HG02884 (cell line): ENCODE measurements at regions not wholly inside any gene's neighbourhood (a gene's known extent, or its start where the extent isn't known, plus 50 kb on each side); places are given as distances from the start of the nearest gene placed in this dataset.
"Not testable (repeated sequence)": the region's sequence is repeated elsewhere in the genome, so short reads cannot be mapped to it uniquely, and the experiment has no call there.

Source experiments
- ATAC-seq: cut with Tn5 transposase; IDR thresholded peaks from one replicate; pipeline ENCODE4 v1.9.1; 2021; ENCODE audit warnings: mild to moderate bottlenecking, moderate library complexity; ENCODE audit not compliant: unreplicated experiment

GRCh38 chr21:5101749-5102148 lies 5419.6 kb upstream of the TPTE start:
- not testable (repeated sequence) for ATAC-seq

GRCh38 chr21:5103880-5104561 lies 5417.4 kb upstream of the TPTE start:
- ATAC-seq: not testable (repeated sequence)

GRCh38 chr21:5104562-5104928 lies 5416.8 kb upstream of the TPTE start:
- not testable (repeated sequence) for ATAC-seq

DNA sequence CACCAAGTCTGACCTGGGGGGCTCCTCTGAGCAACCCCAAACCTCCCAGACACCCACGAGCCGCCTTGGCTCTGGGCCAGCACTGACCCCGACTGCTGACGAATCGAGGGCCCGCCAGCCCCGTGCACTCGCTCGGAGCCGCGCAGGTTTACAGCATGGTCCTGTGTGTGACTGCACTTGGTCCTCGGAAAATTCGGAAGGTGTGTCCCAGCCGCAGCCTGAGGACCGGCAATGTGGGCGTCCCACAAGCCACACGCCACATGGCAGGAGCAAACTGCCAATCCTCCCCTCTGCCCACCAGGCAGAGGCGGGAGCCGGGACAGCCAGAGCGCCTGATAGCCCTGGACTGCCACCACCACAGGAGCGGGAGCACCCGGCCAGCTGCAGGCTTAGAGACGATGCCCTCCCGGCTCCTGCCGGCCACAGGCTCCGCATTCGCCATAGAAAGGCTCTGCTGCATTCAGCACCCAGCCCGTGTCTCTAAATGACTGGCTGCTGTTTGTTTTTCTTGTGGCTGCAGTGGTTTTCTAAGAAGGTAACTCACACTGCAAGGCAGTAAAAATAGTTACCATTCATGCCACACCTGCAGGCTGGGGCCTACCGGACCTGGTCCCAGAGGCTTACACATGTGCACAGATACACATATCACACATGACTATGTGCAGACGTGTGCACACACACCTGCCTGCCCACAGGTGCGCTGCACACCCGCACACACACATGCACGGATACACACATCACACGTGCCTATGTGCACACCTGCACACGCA lies 5415.3 kb upstream of the TPTE start:
- peak; percentile 49 for ATAC-seq

- ATAC-seq: not testable (repeated sequence)
These were observed 5414.5 kb upstream of the TPTE start for GRCh38 chr21:5106767-5107464.

- ATAC-seq: not testable (repeated sequence)
These were observed 5413.7 kb upstream of the TPTE start for GRCh38 chr21:5107637-5108036.

- not testable (repeated sequence) for ATAC-seq
These were observed 5413.2 kb upstream of the TPTE start for GRCh38 chr21:5108048-5108775.

DNA sequence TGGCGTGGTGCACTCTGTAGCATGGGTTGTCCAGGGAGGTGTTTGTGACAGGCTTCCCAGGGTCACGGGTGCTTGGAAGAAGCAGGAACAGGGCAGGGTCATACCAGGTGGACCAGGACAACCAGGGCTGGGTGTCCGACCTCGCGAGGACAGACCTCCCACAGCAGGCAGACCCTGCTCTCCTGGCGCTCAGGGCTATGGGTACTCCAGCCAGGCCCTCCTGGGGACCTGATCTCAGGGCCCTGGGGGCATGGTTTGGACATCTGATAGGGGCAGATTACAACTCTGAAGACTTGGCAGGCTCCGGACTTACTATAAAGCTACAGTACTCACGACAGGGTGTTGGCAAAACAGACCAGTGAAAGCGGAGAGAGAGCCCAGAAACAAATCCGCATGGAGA lies 5410.2 kb upstream of the TPTE start:
- not testable (repeated sequence) for ATAC-seq

GRCh38 chr21:5113092-5113491 lies 5408.3 kb upstream of the TPTE start:
- ATAC-seq: not testable (repeated sequence)

- ATAC-seq: not testable (repeated sequence)
These were observed 5406.9 kb upstream of the TPTE start for GRCh38 chr21:5114468-5114867.

DNA sequence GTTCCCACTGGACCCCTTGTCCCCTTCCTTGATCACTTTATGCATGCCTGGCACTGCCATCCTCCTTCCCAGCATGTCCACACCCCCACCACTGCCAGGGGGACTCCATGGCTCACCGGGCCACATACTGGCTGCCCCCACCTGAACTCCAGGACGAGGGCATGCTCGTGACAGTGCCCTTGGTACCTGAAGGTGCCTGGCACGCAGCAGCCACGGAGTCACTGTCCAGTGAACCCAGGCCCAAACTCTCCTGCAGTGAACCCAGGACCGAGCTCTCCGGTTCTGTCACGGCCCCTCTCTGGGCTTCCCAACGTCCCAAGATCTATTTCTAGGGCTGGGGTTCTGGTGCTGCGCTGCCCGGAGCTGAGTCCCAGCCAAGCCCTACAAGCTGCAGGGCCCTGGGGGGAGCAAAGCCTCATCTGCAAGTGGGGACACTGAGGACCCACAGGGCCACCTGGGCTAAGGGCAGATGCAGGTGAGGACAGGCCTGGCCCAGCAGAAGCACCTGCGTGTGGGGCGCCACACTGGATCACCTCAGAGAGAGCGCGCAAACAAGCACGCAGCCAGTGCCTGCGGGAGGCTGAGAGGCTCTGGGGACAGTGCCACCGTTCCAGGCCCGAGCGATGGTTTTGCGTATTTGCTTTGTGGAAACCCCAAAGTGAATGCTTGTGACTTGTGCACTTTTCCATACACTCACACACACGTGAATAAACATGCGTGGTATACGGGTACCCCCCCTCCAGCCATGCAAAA lies 5406.3 kb upstream of the TPTE start:
- not testable (repeated sequence) for ATAC-seq

DNA sequence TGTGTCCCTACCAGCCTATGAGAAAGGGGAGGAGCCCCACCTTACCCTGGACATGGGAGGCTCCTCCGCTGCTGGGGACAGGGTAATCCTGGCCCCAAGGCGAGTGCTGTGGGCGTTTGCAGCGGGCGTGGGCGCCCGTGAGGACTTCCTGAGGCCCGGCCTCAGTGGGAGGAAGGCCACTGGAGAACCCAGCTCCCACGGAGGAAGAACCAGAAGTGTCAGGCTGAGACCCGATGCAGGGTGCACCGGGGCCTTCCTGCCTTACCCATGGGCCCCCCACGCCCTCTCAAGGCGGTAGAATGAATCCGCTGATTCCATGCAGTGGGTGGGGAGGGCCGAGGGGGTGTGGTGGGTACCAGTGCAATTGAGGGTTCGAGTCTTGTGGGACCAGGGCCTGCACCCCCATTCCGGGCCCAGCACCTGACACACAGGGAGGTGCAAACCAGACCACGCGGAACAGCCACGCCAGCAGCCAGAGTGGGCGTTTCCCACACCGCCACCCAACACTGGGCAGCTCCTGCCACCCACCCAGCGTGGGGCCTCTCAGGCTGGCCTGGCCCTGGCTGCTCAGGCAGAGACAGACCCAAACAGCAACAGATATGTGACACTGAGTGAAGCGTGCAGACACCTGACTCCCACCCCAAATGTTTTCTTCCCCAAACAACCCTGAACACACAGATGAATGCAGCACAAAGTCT lies 5405.6 kb upstream of the TPTE start:
- ATAC-seq: not testable (repeated sequence)

DNA sequence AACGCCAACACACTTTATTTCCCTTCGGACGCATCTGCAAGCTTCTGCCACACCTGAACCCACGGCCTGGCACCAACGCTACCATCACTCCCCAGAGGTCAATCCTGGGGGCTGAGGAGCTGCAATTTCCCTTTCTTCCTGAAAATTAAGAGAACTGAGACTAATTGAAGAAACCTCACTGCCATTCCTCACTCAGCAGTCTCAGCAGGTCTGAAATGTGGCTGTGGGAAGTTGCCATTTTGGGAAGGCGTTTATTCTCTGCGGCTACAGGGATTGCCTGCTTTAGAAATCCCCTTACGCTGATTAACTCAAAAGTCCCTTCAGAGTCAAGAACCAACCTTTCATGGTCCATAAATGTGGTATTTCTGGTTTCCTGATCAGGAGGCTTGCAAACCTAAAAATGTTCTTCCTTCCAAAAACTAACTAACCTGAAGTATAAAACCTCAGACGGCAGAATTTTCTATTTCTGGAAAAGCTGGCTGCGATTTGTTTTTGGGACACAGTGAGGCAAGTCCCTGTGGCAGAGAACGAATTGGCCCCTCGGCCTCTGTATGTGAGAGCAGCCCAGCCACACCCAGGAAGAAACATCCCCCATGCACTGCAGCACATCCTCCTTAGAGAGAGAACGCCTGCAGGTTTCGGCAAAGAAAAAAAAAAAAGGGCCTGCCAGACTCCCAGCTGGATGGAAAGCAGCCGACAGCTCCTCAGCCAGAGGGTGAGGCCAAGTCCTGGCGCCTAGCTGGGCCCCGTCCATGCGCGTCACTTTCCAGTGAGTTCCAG lies 5404.8 kb upstream of the TPTE start:
- not testable (repeated sequence) for ATAC-seq

- ATAC-seq: not testable (repeated sequence)
These were observed 5404.2 kb upstream of the TPTE start for GRCh38 chr21:5117135-5117534.

GRCh38 chr21:5117666-5118295 lies 5403.6 kb upstream of the TPTE start:
- not testable (repeated sequence) for ATAC-seq

DNA sequence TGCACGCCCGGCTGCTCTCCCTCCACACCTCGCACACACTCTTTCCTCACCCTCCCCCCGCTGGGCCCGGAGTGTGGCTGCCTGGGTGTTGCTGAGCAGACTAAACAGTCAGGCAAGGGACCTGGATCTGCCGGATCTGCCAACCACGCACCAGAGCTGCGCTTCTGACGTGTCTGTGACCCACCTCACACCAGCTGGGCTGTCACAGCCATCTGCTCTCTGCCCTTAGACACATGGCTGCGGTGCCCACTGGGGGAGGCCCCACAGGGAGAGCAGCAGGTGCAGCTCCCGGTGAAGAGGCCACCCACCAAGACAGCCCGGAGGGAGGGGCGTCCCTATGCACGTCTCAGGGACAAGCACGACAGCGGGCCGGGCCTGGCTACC lies 5403.1 kb upstream of the TPTE start:
- ATAC-seq: not testable (repeated sequence)

GRCh38 chr21:5119179-5119578 lies 5402.2 kb upstream of the TPTE start:
- not testable (repeated sequence) for ATAC-seq

DNA sequence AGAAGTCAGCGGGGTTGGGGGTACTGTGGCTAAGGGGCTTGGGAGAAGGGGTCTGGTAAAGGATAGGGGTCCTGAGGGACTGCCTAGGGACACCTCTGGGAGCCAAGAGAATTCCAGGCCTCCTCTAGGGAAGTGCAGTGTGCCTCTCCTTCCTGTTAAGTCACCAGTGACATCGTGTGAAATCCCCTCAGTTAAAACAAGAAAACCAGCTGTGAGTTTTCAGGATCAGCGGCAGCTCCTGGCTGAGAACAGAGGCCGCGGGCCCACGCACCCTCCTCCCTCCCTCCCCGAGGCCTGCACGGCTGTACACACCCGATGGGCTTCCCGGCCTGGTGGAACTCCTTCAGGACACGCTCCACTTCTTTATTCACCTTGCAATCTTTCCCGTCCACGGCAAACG lies 5400.0 kb upstream of the TPTE start:
- ATAC-seq: not testable (repeated sequence)
